ENCODE measurements at regions not wholly inside any gene's neighbourhood (a gene's known extent, or its start where the extent isn't known, plus 50 kb on each side); places are given as distances from the start of the nearest gene placed in this dataset.

DNA sequence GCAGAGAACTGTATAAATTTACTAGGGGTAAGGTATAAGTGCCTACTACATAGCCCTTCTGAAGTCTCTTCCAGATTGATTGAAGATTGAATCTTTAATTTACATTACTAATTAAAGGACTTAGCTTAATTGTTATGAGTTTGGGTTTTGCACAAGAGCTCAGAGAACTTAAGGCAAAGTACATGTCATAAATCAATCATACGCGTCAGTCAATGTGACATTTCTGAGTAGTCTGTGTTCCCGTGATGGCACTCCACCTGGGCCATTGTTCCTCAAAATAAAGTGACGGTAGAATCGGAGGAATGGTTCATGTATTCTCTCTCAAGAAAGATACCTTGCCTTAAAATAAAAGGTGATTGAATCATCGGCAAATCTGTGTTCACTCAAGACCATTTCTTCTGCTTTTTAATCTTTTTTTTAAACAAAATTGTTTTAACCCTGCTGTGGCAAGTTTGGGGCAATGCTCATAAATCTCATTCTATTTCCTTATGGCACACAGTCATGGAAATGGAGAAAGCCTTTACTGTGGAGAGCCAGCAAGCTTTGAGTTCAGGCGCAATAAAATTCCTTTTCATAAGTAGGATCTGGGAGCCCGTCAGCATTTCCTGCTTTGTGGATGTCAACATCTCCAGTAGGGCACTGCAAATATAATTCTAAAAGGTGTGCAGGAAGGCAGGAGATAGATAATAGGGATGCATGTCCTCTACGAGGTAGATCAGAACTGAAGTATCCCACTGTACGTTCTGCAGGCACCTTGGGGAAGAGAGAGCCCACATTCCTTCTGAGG, 427.4 kb downstream of the GATA3 start:
- no peak for DNase-seq (ENCODE audit: low read depth in 2 of 2)

DNA sequence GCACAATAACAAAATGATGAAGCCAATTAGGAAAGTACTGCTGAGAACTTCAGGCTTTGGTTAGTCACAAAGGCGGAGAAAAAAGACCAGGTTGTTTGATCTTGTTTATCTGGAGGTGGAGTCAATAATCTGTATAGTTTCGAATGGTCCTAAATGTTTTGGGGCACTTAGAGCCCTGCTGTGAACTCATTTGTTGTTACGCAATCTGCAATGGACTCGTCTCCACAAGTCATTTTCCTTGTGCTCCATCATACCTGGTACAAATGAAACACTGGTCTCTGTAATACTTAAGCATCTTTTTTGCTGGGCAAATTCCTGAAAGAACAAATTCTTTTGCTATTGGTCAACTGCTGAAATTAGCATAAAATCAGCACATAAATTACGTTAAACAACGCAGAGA, 430.5 kb downstream of the GATA3 start:
- DNase-seq (ENCODE audit: low read depth in 2 of 2), result no peak

DNA sequence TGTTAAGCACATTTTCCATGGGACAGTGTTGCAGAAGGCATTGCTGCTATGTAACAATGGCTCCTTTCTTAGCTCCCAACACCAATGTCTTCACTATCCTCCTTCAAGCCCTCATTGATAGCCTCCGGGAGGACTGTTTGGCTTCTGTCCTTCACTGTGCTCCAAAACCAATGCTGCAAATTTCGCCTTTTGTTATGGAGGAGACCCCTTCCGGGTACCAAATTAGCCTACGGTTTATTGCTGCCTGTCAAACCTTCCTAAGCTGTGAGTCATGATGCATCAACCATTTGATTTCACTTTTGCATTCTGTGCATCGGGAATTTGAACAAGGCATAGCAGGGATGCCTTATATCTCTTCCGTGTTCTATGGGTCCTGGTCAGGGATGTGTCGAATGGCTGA, 432.9 kb downstream of the GATA3 start:
- DNase-seq (ENCODE audit: low read depth in 2 of 2), result no peak

DNA sequence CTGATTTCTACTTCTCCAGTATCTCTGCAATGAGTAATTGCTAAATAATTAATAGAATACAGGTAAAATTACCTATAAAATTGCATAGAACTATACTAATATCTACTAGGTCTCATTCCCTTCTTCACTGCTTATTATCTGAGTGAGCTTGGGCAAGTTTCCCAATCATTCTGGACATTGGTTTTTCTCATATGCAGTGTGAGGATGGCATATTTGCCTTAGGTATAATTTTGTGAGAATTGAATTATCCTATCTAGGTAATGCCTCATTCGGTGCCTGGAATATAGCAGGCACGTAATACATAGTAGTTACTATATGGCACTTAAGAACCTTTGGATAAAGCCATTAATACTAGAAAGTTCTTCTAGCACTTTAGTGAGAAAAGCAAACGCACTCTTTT, 434.7 kb downstream of the GATA3 start:
- DNase-seq (ENCODE audit: low read depth in 2 of 2), result no peak

DNA sequence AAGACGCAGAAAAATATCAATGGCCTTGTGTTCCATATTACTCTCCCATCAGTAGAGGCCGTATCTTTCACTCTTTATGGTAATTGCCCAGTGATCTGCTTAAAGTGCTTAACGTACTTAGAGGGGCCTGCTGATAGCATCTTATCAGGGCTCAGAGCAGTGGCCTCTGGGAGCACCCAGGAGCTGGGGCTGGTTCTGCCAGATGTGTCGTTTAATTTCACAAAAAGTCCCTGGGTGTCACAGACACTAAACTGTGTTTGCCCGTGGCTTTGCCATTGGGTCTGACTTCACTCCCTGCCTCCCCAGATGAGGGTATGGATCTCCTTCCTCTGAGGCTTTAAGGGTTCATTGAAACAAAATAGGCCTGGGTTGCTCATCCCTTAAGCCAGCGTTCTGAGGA, 435.3 kb downstream of the GATA3 start:
- DNase-seq (ENCODE audit: low read depth in 2 of 2), result no peak

DNA sequence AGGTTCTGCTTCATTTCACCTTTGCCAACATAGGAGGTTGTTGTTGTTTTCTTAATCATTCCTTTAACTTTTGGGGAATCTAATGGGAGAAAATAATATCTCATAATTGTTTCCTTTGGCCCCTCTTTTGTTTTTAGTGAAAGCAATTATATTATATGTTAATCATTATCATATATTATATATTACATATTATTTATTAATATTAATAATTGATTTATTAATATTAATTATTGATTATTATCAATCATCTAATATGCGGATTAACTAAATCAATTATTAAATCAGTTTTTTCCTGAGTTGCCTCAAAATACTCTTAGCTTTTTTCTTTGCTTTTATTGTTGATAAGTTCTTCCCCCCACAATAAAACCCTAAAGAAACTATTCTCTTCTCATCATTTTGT, 443.8 kb downstream of the GATA3 start:
- DNase-seq (ENCODE audit: low read depth in 2 of 2), result no peak

DNA sequence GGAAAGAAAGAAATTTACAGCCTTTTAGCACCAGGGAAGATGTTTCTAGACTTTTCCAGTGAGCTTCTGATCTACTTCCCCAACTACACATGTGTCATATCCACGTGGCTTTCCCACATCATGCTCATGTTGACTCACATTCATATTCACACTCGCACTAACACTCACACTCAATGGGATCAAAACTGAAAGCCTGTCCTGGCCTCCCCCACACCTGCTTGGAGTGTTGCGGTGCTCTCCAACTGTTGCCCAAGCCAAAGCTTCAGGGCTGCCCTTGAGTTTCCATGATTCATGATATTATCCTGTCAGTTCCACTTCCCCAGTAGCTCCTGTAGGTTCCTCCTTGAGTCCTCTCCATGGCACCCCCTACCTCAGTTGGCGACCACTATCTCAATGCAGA, 444.4 kb downstream of the GATA3 start:
- DNase-seq (ENCODE audit: low read depth in 2 of 2), result no peak

DNA sequence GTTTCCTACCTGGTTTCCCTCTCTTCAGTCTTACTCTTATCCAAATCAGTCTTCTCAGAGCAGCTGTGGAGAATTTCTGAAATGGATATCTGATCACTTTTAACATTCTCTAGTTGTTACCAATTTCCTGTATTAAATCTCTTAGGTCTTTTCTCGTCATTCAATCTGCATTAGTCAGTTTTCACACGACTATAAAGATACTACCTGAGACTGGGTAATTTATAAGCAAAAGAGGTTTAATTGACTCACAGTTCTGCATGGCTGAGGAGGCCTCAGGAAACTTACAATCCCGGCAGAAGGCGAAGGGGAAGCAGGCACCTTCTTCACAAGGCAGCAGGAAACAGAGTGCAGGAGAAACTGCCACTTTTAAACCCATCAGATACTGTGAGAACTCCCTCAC, 444.8 kb downstream of the GATA3 start:
- DNase-seq (ENCODE audit: low read depth in 2 of 2), result no peak

DNA sequence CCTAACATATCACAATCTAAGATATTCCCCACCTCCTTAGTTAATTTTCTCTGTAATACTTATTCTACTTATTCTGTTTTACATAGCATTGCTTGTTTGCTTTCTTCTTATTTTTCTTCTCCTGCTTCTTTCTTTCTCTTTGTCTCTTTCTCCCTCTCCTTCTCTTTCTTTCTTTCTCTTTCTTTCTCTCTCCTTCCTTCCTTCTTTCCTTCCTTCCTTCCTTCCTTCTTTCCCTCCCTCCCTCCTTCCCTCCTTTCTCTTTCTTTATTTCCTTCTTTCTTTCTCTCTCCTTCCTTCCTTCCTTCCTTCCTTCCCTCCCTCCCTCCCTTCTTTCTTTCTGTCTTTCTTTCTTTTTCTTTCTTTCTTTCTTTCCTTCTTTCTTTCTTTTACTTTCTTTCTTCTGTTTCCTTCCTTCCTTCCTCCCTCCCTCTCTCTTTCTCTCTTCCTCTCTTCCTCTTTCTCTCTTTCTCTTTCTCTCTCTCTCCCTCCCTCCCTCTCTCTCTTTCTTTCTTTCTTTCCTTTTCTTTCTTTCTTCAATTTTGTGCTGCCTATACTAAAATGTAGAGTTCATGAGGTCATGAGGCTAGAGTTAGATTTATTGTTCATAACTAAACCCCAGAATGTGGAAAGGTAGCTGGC, 445.4 kb downstream of the GATA3 start:
- DNase-seq (ENCODE audit: low read depth in 2 of 2), result no peak

DNA sequence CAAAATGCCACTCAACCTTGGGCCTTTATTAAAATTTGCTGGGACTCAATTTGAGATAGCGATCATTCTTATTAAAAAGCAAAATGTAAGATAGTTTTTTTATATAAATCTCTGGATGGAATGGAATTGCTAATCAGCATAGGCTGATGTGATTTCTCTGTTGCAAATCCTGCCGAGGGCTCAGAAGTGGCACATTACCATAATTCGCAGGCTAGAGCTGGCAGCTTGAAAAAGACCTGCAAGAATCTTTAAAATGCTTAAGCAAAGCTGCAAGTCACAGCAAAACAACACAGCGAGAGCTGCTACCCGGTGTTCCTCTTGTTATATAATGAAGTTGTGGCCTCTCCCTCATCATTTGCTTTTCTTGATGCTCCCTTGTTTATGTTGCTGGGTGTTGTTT, 448.1 kb downstream of the GATA3 start:
- DNase-seq (ENCODE audit: low read depth in 2 of 2), result no peak

DNA sequence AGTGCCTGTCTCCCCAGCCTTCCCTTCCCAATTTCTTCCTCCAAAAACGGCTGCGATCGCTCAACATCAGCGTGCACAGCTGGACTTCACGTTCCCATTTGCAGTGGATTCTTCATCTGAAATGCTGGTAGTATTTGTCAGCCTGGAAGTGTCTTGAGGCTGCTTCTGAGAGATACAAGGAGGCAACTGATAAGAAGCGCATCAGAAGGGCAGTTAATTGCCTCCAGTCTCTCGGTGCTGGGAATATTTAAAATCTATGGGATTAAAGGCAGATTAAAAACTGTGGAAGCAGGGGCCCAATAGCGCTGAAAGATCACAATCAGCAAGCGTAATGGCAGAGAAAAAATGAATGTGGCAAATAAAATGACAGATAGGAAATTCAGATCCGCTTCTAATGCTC, 450.0 kb downstream of the GATA3 start:
- no peak for DNase-seq (ENCODE audit: low read depth in 2 of 2)

DNA sequence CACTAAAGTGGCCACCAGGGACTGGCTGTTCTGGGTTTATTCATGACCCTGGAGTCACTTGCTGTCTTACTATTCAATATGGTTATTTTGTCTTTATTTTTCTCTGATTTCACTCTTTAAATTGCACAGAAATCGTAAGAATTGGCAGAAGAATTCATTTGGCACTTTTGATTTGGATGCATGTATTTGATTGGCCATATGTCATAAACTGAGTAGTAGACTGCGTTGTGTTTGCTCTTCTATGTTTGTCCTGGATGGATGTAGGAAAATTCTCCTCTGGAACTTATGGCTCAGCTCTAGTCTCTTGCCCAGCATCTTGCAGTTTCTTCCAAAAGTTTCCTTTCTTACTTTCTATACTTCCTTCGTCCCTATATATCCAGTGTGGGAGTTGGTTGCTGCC, 452.7 kb downstream of the GATA3 start:
- DNase-seq (ENCODE audit: low read depth in 2 of 2), result no peak

DNA sequence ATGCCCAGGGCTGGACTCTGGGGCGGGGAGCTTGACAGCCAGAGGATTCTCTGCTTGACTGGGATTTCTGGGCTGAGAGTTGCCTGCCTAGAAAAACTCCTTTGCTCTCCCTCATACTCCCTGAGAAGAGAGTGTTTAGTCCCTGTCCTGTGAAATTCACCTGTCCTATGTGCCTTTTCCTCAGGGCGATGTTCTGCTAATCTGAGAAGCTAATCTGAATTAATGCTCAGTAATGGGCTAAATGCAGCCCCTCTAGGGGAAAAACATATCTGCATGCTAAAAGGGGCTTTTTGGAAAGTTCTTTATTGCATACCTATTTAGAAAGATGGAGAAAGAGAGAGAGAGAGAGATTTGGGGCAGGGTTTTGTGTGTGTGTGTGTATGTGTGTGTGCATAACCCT, 454.4 kb downstream of the GATA3 start:
- no peak for DNase-seq (ENCODE audit: low read depth in 2 of 2)

DNA sequence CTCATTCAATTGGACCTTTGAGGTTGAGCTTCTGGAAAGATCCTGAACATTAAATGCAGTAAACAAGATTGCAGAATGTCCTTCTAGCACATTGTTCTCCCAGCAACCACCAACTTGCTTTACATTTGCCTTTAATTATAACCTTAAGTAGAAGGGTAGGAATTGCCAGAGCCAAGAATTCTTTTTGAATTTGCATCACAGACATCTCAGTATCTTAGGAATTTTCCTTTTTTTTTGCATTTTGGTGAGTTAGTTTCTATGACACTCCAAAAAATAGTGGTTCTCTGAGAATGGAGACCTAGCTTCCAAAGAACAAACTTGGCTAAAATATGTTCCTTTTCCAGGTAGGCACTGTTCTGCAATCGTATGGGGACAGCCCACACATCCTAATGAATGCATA, 456.0 kb downstream of the GATA3 start:
- DNase-seq (ENCODE audit: low read depth in 2 of 2), result no peak

DNA sequence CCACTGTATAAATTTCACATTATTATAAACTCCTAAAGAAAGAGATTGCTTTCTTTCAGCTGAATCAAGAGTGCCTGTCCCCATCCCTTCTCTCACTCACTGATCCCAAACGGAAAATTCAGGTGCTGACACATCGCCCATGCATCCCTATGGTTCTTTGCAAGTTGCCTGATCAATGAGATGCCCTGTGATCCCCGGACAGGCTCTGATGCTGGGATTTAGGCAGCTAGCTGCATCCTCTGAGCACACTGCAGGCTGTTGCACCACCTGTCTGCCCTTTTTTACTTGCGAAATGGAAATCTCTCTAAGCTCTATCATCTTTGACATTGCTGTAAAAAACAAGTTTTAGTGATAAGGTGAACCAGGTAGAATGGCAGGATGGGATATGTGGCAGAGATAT, 456.5 kb downstream of the GATA3 start:
- no peak for DNase-seq (ENCODE audit: low read depth in 2 of 2)

DNA sequence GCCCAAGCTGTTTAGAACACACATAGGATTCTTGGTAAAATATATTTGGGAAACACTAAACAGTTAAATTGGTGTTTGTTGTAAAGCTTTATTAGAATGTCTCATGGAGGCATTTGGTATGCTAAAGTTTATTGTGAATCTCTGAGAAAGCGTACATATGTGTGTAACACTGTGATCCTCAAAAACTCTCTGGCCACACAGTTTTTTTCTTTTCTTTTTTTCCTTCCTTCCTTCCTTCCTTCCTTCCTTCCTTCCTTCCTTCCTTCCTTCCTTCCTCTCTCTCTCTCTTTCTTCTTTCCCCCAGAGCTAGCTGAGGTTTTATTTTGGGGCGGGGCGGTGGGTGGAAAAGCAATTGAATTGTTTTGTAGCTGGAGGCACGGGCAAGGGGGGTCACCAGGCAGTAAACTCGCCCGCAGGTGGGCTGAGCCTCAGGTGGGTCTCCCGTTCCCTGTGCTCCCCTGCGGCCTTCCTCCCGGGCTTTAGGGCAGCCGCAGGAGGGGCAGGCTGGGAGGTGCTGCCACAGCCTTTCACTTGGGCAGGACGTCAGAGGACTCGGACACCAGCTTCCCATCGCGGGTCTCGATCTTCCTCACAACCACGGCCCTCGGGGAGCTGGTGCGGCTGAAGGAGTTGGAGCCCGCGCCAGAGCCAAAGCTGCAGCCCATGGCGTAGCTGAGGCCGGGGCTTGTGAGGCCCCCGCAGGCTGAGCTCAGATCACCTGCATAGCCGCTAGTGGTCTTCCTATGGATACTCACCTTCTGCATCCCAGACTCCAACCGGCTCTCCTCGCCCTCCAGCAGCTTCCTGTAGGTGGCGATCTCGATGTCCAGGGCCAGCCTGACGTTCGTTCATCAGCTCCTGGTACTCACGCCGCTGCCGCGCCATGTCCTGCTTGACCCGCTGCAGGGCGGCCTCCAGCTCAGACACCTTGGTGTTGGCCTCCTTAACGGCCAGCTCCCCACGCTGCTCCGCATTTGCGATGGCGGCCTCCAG, 459.0 kb downstream of the GATA3 start:
- DNase-seq (ENCODE audit: low read depth in 2 of 2), result no peak

DNA sequence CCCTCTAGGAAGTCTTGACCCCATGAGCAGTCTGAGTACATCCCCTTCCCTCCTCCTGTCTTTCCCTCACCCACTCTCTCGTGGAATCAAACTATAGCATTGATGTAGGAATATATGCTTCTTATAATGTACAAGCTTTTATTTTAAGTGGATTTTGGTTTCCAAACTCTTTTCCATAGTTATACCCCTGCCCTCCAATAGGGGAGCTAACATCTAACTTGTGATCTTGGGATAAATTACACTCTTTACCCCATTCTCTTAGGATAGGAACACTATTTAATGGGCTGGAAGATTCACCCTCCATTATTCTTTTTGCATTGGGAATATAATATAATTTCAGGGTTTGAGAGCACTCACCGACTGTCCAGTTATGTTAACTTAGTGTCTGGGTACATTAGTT, 465.9 kb downstream of the GATA3 start:
- DNase-seq (ENCODE audit: low read depth in 2 of 2), result no peak

DNA sequence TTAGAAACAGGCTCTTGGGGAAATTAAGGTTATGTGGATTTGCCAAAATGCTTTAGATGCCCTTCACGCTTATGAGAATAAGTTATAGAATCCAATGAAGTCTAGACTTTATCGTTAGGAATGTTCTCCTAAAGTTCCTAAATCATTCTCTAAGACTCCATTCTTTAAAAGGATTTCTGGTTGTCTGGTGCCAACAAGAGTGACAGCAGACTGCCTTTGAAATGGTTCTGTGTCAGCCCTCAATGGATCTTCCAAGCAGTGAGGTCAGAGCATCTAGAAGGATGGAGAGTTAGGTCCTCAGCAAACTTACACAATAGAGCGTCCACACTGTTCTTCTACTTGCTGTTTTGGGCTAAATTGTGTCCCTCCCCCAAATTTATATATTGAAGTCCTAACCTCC, 473.3 kb downstream of the GATA3 start:
- no peak for DNase-seq (ENCODE audit: low read depth in 2 of 2)

DNA sequence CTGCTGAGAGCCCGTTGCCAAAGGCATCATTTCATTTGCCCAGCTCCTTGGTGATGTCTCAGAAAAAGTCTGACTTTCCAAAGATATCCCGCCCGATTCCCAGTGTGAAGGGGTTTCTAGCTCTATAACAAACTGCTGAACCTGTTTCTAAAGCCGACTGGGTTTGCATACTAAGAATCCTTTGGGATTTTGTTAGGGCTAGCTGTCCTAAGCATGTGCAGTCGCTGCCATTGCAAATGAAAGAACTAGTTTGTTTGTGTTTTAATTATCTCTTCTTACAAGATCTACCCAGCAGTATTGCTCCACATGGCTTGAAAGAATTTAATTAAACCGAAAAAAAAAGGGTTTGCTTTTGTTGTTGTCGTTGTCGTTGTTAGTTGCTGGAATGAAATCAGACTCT, 476.6 kb downstream of the GATA3 start:
- DNase-seq (ENCODE audit: low read depth in 2 of 2), result no peak

DNA sequence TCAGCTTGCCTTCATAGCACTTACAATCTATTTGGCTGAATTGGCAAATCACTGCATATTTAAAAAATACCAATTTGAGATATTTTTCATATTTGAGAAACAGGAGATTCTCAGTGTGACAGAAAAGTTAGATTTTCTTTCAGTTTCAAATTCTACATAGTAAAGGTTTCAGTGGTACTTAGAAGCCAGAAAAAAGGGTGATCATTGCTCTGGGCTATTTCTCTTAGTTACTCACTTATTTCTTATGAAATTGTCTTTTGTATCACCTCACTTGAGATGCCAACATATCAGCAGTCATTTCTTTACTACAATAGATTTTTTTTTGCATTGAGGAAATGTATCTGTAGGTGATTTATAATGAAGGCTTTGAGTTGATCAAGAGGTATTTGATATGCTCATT, 478.2 kb downstream of the GATA3 start:
- DNase-seq (ENCODE audit: low read depth in 2 of 2), result no peak

DNA sequence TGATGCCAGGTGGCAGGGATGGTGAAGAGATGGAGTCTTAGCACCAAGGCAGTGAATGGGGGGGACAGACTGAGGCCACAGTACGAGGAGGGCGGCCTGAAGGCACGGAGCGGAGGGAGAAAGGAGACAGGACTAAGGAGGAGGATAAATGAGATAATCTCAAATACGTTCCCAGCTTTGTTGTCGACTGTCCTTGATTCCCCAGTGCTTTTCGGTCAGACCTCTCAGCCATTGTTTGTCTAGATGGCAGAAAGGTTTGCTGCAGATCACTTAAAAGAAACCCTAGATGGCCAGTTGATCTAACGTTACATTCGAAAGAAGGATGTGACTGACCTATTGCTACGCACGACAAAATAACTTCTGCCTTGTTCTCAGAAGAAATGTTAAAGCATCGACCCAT, 479.0 kb downstream of the GATA3 start:
- DNase-seq (ENCODE audit: low read depth in 2 of 2), result no peak

DNA sequence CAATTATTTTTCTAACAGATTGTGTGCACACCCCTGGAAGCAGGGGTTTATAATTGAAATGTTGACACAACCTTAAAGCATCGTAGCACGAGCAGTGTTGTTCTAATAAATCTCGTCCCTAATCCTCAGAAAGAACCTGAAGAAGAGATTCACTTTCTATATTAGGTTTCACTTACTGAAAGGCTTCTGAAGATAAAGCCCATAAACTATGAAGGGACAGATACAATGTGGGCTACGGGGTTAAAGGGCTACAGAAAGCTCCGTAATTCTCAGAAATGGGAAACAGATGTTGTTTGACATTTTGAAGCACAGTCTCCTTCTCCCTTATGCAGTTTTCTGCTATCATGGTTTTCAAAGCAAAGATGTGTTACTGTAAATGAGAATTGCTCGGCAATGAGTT, 479.6 kb downstream of the GATA3 start:
- no peak for DNase-seq (ENCODE audit: low read depth in 2 of 2)

DNA sequence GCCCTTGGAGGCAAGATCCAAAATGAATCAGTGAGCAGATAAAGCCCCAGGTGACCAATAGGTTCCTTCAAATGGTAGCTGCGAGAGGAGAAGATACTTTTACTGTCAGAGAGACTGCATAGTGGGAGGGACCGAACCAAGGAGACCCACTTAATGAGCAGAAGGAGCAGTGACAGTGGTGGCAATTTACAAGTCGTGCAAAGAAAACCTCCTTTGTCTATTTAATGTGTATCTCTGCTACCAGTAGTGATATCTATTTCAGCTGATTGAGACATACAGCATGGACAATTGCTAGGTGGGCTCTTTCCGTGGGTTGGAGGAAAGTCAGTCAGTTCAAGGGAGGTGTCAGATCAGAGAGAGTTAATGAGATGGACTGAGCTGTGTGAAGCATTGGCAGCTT, 480.4 kb downstream of the GATA3 start:
- no peak for DNase-seq (ENCODE audit: low read depth in 2 of 2)
